Fibroblast of lung (primary cell): ENCODE measurements at regions not wholly inside any gene's neighbourhood (a gene's known extent, or its start where the extent isn't known, plus 50 kb on each side); places are given as distances from the start of the nearest gene placed in this dataset.

Experiments used
- DNase-seq, 2 donors: peaks; one replicate each; pipeline versions ENCODE4 v3.0.0 to v3.0.0-alpha.2; 2010; ENCODE audit warnings: low read depth in 2 of 2
- H2AFZ ChIP-seq: 2 replicates; pipeline ENCODE4 v1.5.1; 2012; ENCODE audit warnings: low read length, control low read depth, inconsistent platforms
- H3K27ac ChIP-seq: 2 replicates; pipeline ENCODE4 v1.5.1; 2011; ENCODE audit warnings: low read length, control low read depth; ENCODE audit not compliant: insufficient read depth
- H3K27me3 ChIP-seq: 2 replicates; pipeline ENCODE4 v1.5.1; 2011; ENCODE audit warnings: mild to moderate bottlenecking, low read length; ENCODE audit not compliant: control insufficient read depth, insufficient read depth
- H3K36me3 ChIP-seq: 2 replicates; pipeline ENCODE4 v1.5.1; 2011; ENCODE audit warnings: low read length; ENCODE audit not compliant: control insufficient read depth, insufficient read depth
- H3K4me1 ChIP-seq: 2 replicates; pipeline ENCODE4 v1.5.1; 2011; ENCODE audit warnings: low read length; ENCODE audit not compliant: control insufficient read depth, insufficient read depth; ENCODE audit errors: extremely low read depth
- H3K4me2 ChIP-seq: 2 replicates; pipeline ENCODE4 v1.5.1; 2011; ENCODE audit warnings: low read length, control low read depth; ENCODE audit not compliant: insufficient read depth; ENCODE audit errors: extremely low read depth
- H3K4me3 ChIP-seq, 4 experiments: fragments of 200-600 bp in 1 of 4; sonication (generic) in 1 of 4; replicated peaks in 1 of 4; 2 replicates each; pipeline ENCODE4 v1.5.1; 2011 to 2016; ENCODE audit warnings: low read length in 4 of 4, low read depth in 3 of 4, mild to moderate bottlenecking in 3 of 4, control low read depth in 2 of 4, inconsistent platforms in 1 of 4, mixed read lengths in 1 of 4; ENCODE audit not compliant: insufficient read depth in 1 of 4; ENCODE audit errors: control extremely low read depth in 1 of 4
- H3K79me2 ChIP-seq: 2 replicates; pipeline ENCODE4 v1.5.1; 2012; ENCODE audit warnings: mild to moderate bottlenecking, low read length, inconsistent platforms; ENCODE audit not compliant: control insufficient read depth, insufficient read depth
- H3K9ac ChIP-seq: 2 replicates; pipeline ENCODE4 v1.5.1; 2011; ENCODE audit warnings: mild to moderate bottlenecking, low read length, control low read depth; ENCODE audit not compliant: insufficient read depth
- H3K9me3 ChIP-seq: 2 replicates; pipeline ENCODE4 v1.5.1; 2012; ENCODE audit warnings: low read depth, low read length; ENCODE audit not compliant: control insufficient read depth, insufficient read depth
- H4K20me1 ChIP-seq: 2 replicates; pipeline ENCODE4 v1.5.1; 2011; ENCODE audit warnings: low read length; ENCODE audit not compliant: control insufficient read depth, insufficient read depth; ENCODE audit errors: extremely low read depth
- EZH2 ChIP-seq: IDR thresholded peaks from 2 replicates; pipeline ENCODE4 v1.5.1; 2012; ENCODE audit warnings: low read length, control low read depth, mild to moderate bottlenecking; ENCODE audit errors: missing control alignments
- TF ChIP-seq, protein P1 (sequence below), 2 donors: IDR thresholded peaks in 1 of 2; conservative IDR thresholded peaks in 1 of 2; 1 replicate in 1 of 2; 2 replicates in 1 of 2; pipeline ENCODE4 v1.5.1; 2011 to 2012; ENCODE audit warnings: low read length in 2 of 2, control low read depth in 1 of 2, inconsistent platforms in 1 of 2, low read depth in 1 of 2, mild to moderate bottlenecking in 1 of 2

DNA sequence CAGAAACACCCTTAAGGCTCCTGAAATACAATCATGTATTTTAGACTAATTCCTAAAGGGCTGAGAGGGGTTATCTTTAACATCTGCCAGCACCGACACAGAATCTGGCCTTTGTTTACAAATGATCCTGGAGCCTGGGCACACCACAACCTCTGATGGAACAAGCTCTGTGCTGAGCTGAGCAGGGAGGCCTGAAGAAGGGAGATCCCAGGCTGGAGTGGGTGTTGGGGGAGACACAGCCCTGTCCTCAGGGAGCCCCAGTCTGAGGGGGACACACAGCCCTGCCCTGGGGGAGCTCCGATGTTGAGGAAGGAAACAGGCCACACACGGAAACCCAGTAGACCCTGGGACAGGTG is 130.5 kb downstream of the VEGFA start:
- no peaks in the 10 kb centered on the region for H3K79me2 ChIP-seq
- H2AFZ ChIP-seq: no peak overlapping the region
- H3K36me3 ChIP-seq: no peaks in the 10 kb centered on the region
- H4K20me1 ChIP-seq: no peaks in the 10 kb centered on the region
- H3K27me3 ChIP-seq: peaks cover 9% of the 10 kb centered on the region
- TF ChIP-seq EZH2: no peak
- TF ChIP-seq, protein P1, sequence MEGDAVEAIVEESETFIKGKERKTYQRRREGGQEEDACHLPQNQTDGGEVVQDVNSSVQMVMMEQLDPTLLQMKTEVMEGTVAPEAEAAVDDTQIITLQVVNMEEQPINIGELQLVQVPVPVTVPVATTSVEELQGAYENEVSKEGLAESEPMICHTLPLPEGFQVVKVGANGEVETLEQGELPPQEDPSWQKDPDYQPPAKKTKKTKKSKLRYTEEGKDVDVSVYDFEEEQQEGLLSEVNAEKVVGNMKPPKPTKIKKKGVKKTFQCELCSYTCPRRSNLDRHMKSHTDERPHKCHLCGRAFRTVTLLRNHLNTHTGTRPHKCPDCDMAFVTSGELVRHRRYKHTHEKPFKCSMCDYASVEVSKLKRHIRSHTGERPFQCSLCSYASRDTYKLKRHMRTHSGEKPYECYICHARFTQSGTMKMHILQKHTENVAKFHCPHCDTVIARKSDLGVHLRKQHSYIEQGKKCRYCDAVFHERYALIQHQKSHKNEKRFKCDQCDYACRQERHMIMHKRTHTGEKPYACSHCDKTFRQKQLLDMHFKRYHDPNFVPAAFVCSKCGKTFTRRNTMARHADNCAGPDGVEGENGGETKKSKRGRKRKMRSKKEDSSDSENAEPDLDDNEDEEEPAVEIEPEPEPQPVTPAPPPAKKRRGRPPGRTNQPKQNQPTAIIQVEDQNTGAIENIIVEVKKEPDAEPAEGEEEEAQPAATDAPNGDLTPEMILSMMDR (conservative IDR thresholded peaks at IDR 0.05 in 1 of 2, IDR thresholded peaks at IDR 0.05 in 1 of 2; ENCODE audit: low read depth in 1 of 2, low read length in 2 of 2): no peak
- H3K4me3 ChIP-seq: no peak overlapping the region
- no peak for DNase-seq
- H3K4me2 ChIP-seq: no peak overlapping the region
- H3K27ac ChIP-seq: no peak overlapping the region
- H3K4me1 ChIP-seq: no peaks in the 10 kb centered on the region
- H3K9ac ChIP-seq: no peak overlapping the region
- H3K9me3 ChIP-seq: no peaks in the 10 kb centered on the region

DNA sequence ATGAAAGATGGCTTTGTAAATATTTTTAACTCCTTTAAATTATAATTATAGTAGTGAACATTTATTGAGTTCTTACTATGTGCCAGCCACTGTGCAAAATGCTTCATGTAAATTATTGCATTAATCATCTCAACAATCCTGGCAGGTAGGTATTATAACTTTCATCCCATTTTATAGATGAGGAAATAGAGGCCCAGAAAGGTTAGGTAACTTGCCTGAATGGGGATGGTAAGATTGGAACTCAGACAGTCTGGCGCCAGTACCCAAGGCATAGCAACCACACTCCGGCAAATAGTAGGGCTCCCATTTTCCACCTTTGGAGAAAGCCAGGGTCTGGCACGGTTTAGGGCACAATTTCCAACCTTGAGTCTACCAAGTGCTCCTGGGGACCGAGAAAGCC is 129.8 kb downstream of the VEGFA start:
- H3K36me3 ChIP-seq: no peaks in the 10 kb centered on the region
- H3K4me1 ChIP-seq: no peaks in the 10 kb centered on the region
- no peak overlapping the region for H3K9ac ChIP-seq
- no peak overlapping the region for H3K27ac ChIP-seq
- no peak overlapping the region for H2AFZ ChIP-seq
- H3K27me3 ChIP-seq: peaks cover 9% of the 10 kb centered on the region
- no peak overlapping the region for H3K4me2 ChIP-seq
- H3K4me3 ChIP-seq: no peak overlapping the region
- no peak for TF ChIP-seq EZH2
- TF ChIP-seq, protein P1 (conservative IDR thresholded peaks at IDR 0.05 in 1 of 2, IDR thresholded peaks at IDR 0.05 in 1 of 2; ENCODE audit: low read depth in 1 of 2, low read length in 2 of 2): no peak
- no peak for DNase-seq
- H3K9me3 ChIP-seq: no peaks in the 10 kb centered on the region
- H4K20me1 ChIP-seq: no peaks in the 10 kb centered on the region
- H3K79me2 ChIP-seq: no peaks in the 10 kb centered on the region

DNA sequence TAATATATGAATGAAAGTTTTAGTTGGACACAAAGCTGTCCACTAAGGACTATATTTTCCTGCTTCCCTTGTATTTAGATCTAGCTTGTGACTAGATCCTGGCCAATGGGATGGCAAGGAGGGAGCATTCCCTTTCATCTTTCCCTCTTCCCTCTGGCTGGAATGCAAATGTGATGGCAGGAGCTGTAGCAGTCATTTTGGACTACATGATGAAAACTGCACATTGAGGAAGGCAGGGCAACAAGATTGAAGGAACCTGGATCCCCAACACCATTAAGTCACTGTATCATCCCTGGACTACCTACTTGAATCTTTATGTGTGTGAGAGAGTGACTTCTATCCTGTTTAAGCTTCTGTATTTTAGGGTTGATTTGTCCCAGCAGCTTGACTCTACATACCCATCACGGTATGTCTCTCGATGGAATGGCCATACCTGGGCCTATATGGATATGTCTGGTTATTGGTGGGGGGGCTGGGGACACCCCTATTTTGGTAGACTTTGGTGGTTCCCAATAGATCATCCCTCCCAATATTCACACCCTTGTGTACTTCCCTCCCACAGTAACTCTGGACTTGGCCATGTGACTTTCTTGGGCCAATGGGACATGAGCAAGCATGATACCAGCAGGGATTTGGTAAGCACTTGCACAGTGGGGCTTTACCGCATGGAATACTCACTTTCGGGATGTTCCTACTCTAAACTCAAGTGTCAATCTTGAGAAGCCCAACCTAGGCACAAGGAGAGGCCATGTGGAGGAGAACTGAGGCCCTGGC is 128.5 kb downstream of the VEGFA start:
- H3K36me3 ChIP-seq: no peaks in the 10 kb centered on the region
- no peak overlapping the region for H3K4me2 ChIP-seq
- H3K4me1 ChIP-seq: no peaks in the 10 kb centered on the region
- no peak overlapping the region for H3K9ac ChIP-seq
- TF ChIP-seq EZH2: no peak
- TF ChIP-seq, protein P1 (conservative IDR thresholded peaks at IDR 0.05 in 1 of 2, IDR thresholded peaks at IDR 0.05 in 1 of 2; ENCODE audit: low read depth in 1 of 2, low read length in 2 of 2): no peak
- no peak for DNase-seq
- no peaks in the 10 kb centered on the region for H4K20me1 ChIP-seq
- no peaks in the 10 kb centered on the region for H3K79me2 ChIP-seq
- H3K27ac ChIP-seq: no peak overlapping the region
- H3K27me3 ChIP-seq: peaks cover 16% of the 10 kb centered on the region
- H3K9me3 ChIP-seq: no peaks in the 10 kb centered on the region
- no peak overlapping the region for H3K4me3 ChIP-seq
- no peak overlapping the region for H2AFZ ChIP-seq
